HEK293 (cell line): ENCODE measurements at regions not wholly inside any gene's neighbourhood (a gene's known extent, or its start where the extent isn't known, plus 50 kb on each side); places are given as distances from the start of the nearest gene placed in this dataset.

Source experiments
- CTCF ChIA-PET: fragments of 350-600 bp; formaldehyde crosslinking; extraction: SDS; loops from one replicate; lab custom pipeline; 2021; ENCODE audit warnings: antibody characterized with exemption; lab: Yijun Ruan, JAX
- POLR2A ChIA-PET: fragments of 300-600 bp; formaldehyde crosslinking; extraction: SDS; loops from one replicate; lab custom pipeline; 2020; ENCODE audit warnings: antibody characterized with exemption, inconsistent platforms; lab: Yijun Ruan, JAX
- H3K27ac ChIP-seq: fragments of 200-500 bp; sonication (Bioruptor generic); 2 replicates; pipeline ENCODE4 v1.5.1; 2014; ENCODE audit warnings: low read depth, low read length, control low read depth, inconsistent platforms; ENCODE audit errors: extremely low read depth
- H3K36me3 ChIP-seq, 2 experiments: fragments of 200-500 bp in 1 of 2; sonication (Bioruptor generic) in 1 of 2; 1 replicate in 1 of 2; 2 replicates in 1 of 2; pipeline ENCODE4 v1.5.1; 2014 to 2017; ENCODE audit warnings: inconsistent platforms in 2 of 2, low read length in 2 of 2; ENCODE audit not compliant: control insufficient read depth in 2 of 2, insufficient read depth in 1 of 2
- H3K4me1 ChIP-seq: fragments of 200-500 bp; sonication (Bioruptor generic); 2 replicates; pipeline ENCODE4 v1.5.1; 2014; ENCODE audit warnings: mild to moderate bottlenecking, low read length, inconsistent platforms; ENCODE audit not compliant: control insufficient read depth, insufficient read depth
- H3K4me3 ChIP-seq: 2 replicates; pipeline ENCODE4 v1.5.1; 2011; ENCODE audit warnings: low read depth, mild to moderate bottlenecking, control low read depth, low read length, moderate library complexity
- H3K9me3 ChIP-seq: fragments of 200-500 bp; sonication (Bioruptor generic); 2 replicates; pipeline ENCODE4 v1.5.1; 2014; ENCODE audit warnings: low read depth, low read length, inconsistent platforms; ENCODE audit not compliant: control insufficient read depth, insufficient read depth
- GLI2 ChIP-seq: fragments of 450-650 bp; formaldehyde crosslinking; IDR thresholded peaks from 2 replicates; pipeline ENCODE4; 2017; ENCODE audit warnings: missing biosample characterization, missing genetic modification characterization, low read depth, borderline replicate concordance
- GLIS2 ChIP-seq: fragments of 450-650 bp; formaldehyde crosslinking; IDR thresholded peaks from 2 replicates; pipeline ENCODE4 v1.5.1; 2016; ENCODE audit warnings: missing biosample characterization, missing genetic modification characterization
- HOXA7 ChIP-seq: sonication (generic); formaldehyde crosslinking; IDR thresholded peaks from 2 replicates; pipeline ENCODE4 v1.8.1; 2022; ENCODE audit warnings: missing genetic modification reagents, borderline replicate concordance
- KLF8 ChIP-seq: fragments of 450-650 bp; formaldehyde crosslinking; IDR thresholded peaks from 2 replicates; pipeline ENCODE4 v1.5.1; 2016; ENCODE audit warnings: missing biosample characterization, missing genetic modification characterization
- OSR2 ChIP-seq: fragments of 450-650 bp; formaldehyde crosslinking; IDR thresholded peaks from 2 replicates; pipeline ENCODE4 v1.5.1; 2016; ENCODE audit warnings: missing biosample characterization, missing genetic modification characterization
- PBX3 ChIP-seq: sonication (generic); formaldehyde crosslinking; IDR thresholded peaks from 2 replicates; pipeline ENCODE4 v1.8.1; 2022; ENCODE audit warnings: mild to moderate bottlenecking, moderate library complexity, missing genetic modification reagents
- SETDB1 ChIP-seq: IDR thresholded peaks from one replicate; pipeline ENCODE4 v1.6.1; 2017; ENCODE audit warnings: mild to moderate bottlenecking, low read length, moderate library complexity, mixed read lengths; ENCODE audit not compliant: insufficient read length
- ZBTB21 ChIP-seq: fragments of 450-650 bp; formaldehyde crosslinking; IDR thresholded peaks from 2 replicates; pipeline ENCODE4 v1.5.1; 2017; ENCODE audit warnings: missing biosample characterization, missing genetic modification characterization
- ZFP3 ChIP-seq: fragments of 450-650 bp; formaldehyde crosslinking; IDR thresholded peaks from 2 replicates; pipeline ENCODE4 v1.5.1; 2016; ENCODE audit warnings: low read depth, missing biosample characterization, missing genetic modification characterization
- ZNF10 ChIP-seq: fragments of 450-650 bp; formaldehyde crosslinking; IDR thresholded peaks from 2 replicates; pipeline ENCODE4 v1.5.1; 2017; ENCODE audit warnings: missing biosample characterization, missing genetic modification characterization
- ZNF155 ChIP-seq: fragments of 450-650 bp; formaldehyde crosslinking; IDR thresholded peaks from 2 replicates; pipeline ENCODE4 v1.5.1; 2016; ENCODE audit warnings: missing biosample characterization, missing genetic modification characterization
- ZNF184 ChIP-seq: fragments of 450-650 bp; IDR thresholded peaks from 2 replicates; pipeline ENCODE4 v1.5.1; 2018; ENCODE audit warnings: missing biosample characterization, mild to moderate bottlenecking, missing genetic modification characterization
- ZNF19 ChIP-seq: fragments of 450-650 bp; formaldehyde crosslinking; IDR thresholded peaks from 2 replicates; pipeline ENCODE4; 2016; ENCODE audit warnings: missing biosample characterization, missing genetic modification characterization, low read depth
- ZNF211 ChIP-seq: fragments of 450-650 bp; formaldehyde crosslinking; IDR thresholded peaks from 2 replicates; pipeline ENCODE4 v1.5.1; 2016; ENCODE audit warnings: low read depth, missing biosample characterization, missing genetic modification characterization
- ZNF221 ChIP-seq: fragments of 450-650 bp; formaldehyde crosslinking; IDR thresholded peaks from 2 replicates; pipeline ENCODE4 v1.5.1; 2017; ENCODE audit warnings: missing biosample characterization, missing genetic modification characterization, borderline replicate concordance
- ZNF37A ChIP-seq: fragments of 450-650 bp; IDR thresholded peaks from 2 replicates; pipeline ENCODE4 v1.5.1; 2018; ENCODE audit warnings: missing biosample characterization, missing genetic modification characterization
- ZNF423 ChIP-seq: fragments of 450-650 bp; formaldehyde crosslinking; IDR thresholded peaks from 2 replicates; pipeline ENCODE4 v1.5.1; 2016; ENCODE audit warnings: missing biosample characterization, missing genetic modification characterization
- ZNF529 ChIP-seq: fragments of 450-650 bp; formaldehyde crosslinking; IDR thresholded peaks from 2 replicates; pipeline ENCODE4 v1.5.1; 2017; ENCODE audit warnings: missing genetic modification characterization, missing biosample characterization; ENCODE audit not compliant: insufficient replicate concordance
- ZNF530 ChIP-seq: fragments of 450-650 bp; formaldehyde crosslinking; IDR thresholded peaks from 2 replicates; pipeline ENCODE4 v1.5.1; 2016; ENCODE audit warnings: low read depth, missing biosample characterization, missing genetic modification characterization
- ZNF624 ChIP-seq: fragments of 450-650 bp; formaldehyde crosslinking; IDR thresholded peaks from 2 replicates; pipeline ENCODE4 v1.5.1; 2017; ENCODE audit warnings: missing biosample characterization, missing genetic modification characterization
- ZNF658 ChIP-seq: fragments of 450-650 bp; formaldehyde crosslinking; IDR thresholded peaks from 2 replicates; pipeline ENCODE4; 2016; ENCODE audit warnings: missing biosample characterization, missing genetic modification characterization
- ZNF704 ChIP-seq: fragments of 450-650 bp; formaldehyde crosslinking; IDR thresholded peaks from 2 replicates; pipeline ENCODE4 v1.5.1; 2016; ENCODE audit warnings: missing biosample characterization, missing genetic modification characterization
- ZNF768 ChIP-seq: fragments of 450-650 bp; formaldehyde crosslinking; IDR thresholded peaks from 2 replicates; pipeline ENCODE4 v1.5.1; 2018; ENCODE audit warnings: missing biosample characterization, mild to moderate bottlenecking, missing genetic modification characterization
- ZNF830 ChIP-seq: fragments of 450-650 bp; IDR thresholded peaks from 2 replicates; pipeline ENCODE4 v1.5.0; 2018; ENCODE audit warnings: missing biosample characterization, missing genetic modification characterization, low read depth, mild to moderate bottlenecking, moderate library complexity
- ZNF843 ChIP-seq: fragments of 450-650 bp; formaldehyde crosslinking; IDR thresholded peaks from 2 replicates; pipeline ENCODE4 v1.5.1; 2016; ENCODE audit warnings: missing biosample characterization, missing genetic modification characterization

GRCh38 chr21:28150778-28151177 is 841.9 kb downstream of the LTN1 start:
- no peak overlapping the region for H3K4me3 ChIP-seq
- TF ChIP-seq ZNF221 (tag by site-specific recombination) (no peak), ZNF10 (tag by site-specific recombination) (no peak)
- TF ChIP-seq, all 188 proteins: peak for 0
- Histone ChIP-seq H3K4me1 (no peaks in the 10 kb centered on the region), H3K36me3 (no peaks in the 10 kb centered on the region), H3K9me3 (no peaks in the 10 kb centered on the region), H3K27ac (no peak overlapping the region)
- ChIA-PET CTCF (interaction anchor here (0.6 kb wide), 1 partner anchor 20 kb away, joined by 4 read pairs; no protein-coding TSS in a partner anchor), POLR2A (no interaction called here)

GRCh38 chr21:28148400-28149064 is 844.1 kb downstream of the LTN1 start:
- ChIA-PET CTCF (interaction anchor here (0.6 kb wide), 1 partner anchor 264 kb away, joined by 3 read pairs; no protein-coding TSS in a partner anchor), POLR2A (no interaction called here)
- Histone ChIP-seq H3K27ac (no peak overlapping the region), H3K4me1 (no peaks in the 10 kb centered on the region), H3K36me3 (no peaks in the 10 kb centered on the region), H3K9me3 (no peaks in the 10 kb centered on the region), H3K4me3 (no peak overlapping the region)
- no peak for TF ChIP-seq SETDB1
- no peak for TF ChIP-seq GLIS2
- no peak for TF ChIP-seq ZNF768 (tag by site-specific recombination)
- TF ChIP-seq GLI2 (tag by site-specific recombination) = no peak
- no peak for TF ChIP-seq ZNF155

- H3K9me3 ChIP-seq = no peaks in the 10 kb centered on the region
- H3K4me1 ChIP-seq = no peaks in the 10 kb centered on the region
- no peaks in the 10 kb centered on the region for H3K36me3 ChIP-seq
- TF ChIP-seq ZNF19 (tag by site-specific recombination) (no peak), ZNF529 (tag by site-specific recombination) (no peak), ZNF423 (tag by site-specific recombination) (no peak), ZNF624 (tag by site-specific recombination) (no peak), KLF8 (tag by site-specific recombination) (no peak), ZNF830 (tag by site-specific recombination) (no peak), ZNF530 (no peak)
- H3K27ac ChIP-seq = no peak overlapping the region
- ChIA-PET POLR2A (no interaction called here), CTCF (no interaction called here)
- no peak overlapping the region for H3K4me3 ChIP-seq
Measured at GRCh38 chr21:28144653-28145052, 848.0 kb downstream of the LTN1 start.

GRCh38 chr21:28144089-28144488 is 848.6 kb downstream of the LTN1 start:
- Histone ChIP-seq H3K27ac (no peak overlapping the region), H3K4me1 (no peaks in the 10 kb centered on the region), H3K36me3 (no peaks in the 10 kb centered on the region), H3K9me3 (no peaks in the 10 kb centered on the region; the same call in 1 of the 2 replicates), H3K4me3 (no peak overlapping the region)
- POLR2A ChIA-PET = no interaction called here
- TF ChIP-seq ZNF658 (no peak), OSR2 (tag by site-specific recombination) (no peak), HOXA7 (CRISPR knock-in tag) (no peak), ZFP3 (tag by site-specific recombination) (no peak), ZNF184 (tag by site-specific recombination) (no peak), ZNF843 (tag by site-specific recombination) (no peak), ZNF704 (tag by site-specific recombination) (no peak), PBX3 (CRISPR knock-in tag) (no peak), ZBTB21 (tag by site-specific recombination) (no peak), ZNF37A (no peak), ZNF211 (tag by site-specific recombination) (no peak)
- CTCF ChIA-PET = interaction anchor here (0.6 kb wide), 1 partner anchor 81 kb away, joined by 3 read pairs; no protein-coding TSS in a partner anchor
